GM18517 (cell line): ENCODE measurements at regions not wholly inside any gene's neighbourhood (a gene's known extent, or its start where the extent isn't known, plus 50 kb on each side); places are given as distances from the start of the nearest gene placed in this dataset.

ENCODE experiments used
- ATAC-seq: cut with Tn5 transposase; IDR thresholded peaks from one replicate; pipeline ENCODE4 v1.9.1; 2021; ENCODE audit warnings: mild to moderate bottlenecking, moderate library complexity; ENCODE audit not compliant: unreplicated experiment

GRCh38 chr2:35033748-35034147 lies 1321.8 kb upstream of the CRIM1 start:
- no peak for ATAC-seq

- ATAC-seq: no peak
Measured at GRCh38 chr2:35023545-35023944, 1332.0 kb upstream of the CRIM1 start.

- no peak for ATAC-seq
Measured at GRCh38 chr2:35000453-35000852, 1355.1 kb upstream of the CRIM1 start.

GRCh38 chr2:34998741-34999140 lies 1356.8 kb upstream of the CRIM1 start:
- ATAC-seq: no peak

- ATAC-seq: no peak
Measured at GRCh38 chr2:34997779-34998178, 1357.8 kb upstream of the CRIM1 start.

- no peak for ATAC-seq
Measured at GRCh38 chr2:34995196-34995595, 1360.4 kb upstream of the CRIM1 start.

- no peak for ATAC-seq
Measured at GRCh38 chr2:34991508-34992274, 1363.9 kb upstream of the CRIM1 start.

- no peak for ATAC-seq
Measured at GRCh38 chr2:34985474-34985873, 1370.1 kb upstream of the CRIM1 start.

GRCh38 chr2:34980689-34981088 lies 1374.9 kb upstream of the CRIM1 start:
- ATAC-seq: no peak

- ATAC-seq: no peak
Measured at GRCh38 chr2:34979148-34979547, 1376.4 kb upstream of the CRIM1 start.

- ATAC-seq: no peak
Measured at GRCh38 chr2:34961822-34962221, 1362.7 kb upstream of the FAM98A start.

- no peak for ATAC-seq
Measured at GRCh38 chr2:34954758-34955157, 1355.7 kb upstream of the FAM98A start.

GRCh38 chr2:34950797-34951196 lies 1351.7 kb upstream of the FAM98A start:
- no peak for ATAC-seq

- ATAC-seq: no peak
Measured at GRCh38 chr2:34949316-34949715, 1350.2 kb upstream of the FAM98A start.

- no peak for ATAC-seq
Measured at GRCh38 chr2:34936089-34936488, 1337.0 kb upstream of the FAM98A start.

GRCh38 chr2:34912084-34912483 lies 1313.0 kb upstream of the FAM98A start:
- ATAC-seq: peak; percentile 91

GRCh38 chr2:34909992-34910705 lies 1311.0 kb upstream of the FAM98A start:
- ATAC-seq: no peak

- no peak for ATAC-seq
Measured at GRCh38 chr2:34907812-34908211, 1308.7 kb upstream of the FAM98A start.

- no peak for ATAC-seq
Measured at GRCh38 chr2:34901739-34902138, 1302.6 kb upstream of the FAM98A start.

GRCh38 chr2:34899079-34899478 lies 1300.0 kb upstream of the FAM98A start:
- ATAC-seq: no peak

- ATAC-seq: no peak
Measured at GRCh38 chr2:34892766-34893165, 1293.7 kb upstream of the FAM98A start.

- no peak for ATAC-seq
Measured at GRCh38 chr2:34892256-34892655, 1293.2 kb upstream of the FAM98A start.
